ENCODE measurements at regions not wholly inside any gene's neighbourhood (a gene's known extent, or its start where the extent isn't known, plus 50 kb on each side); places are given as distances from the start of the nearest gene placed in this dataset.

- DNase-seq (ENCODE audit: low spot score), result no peak
Observed at GRCh38 chr2:67709835-67710234, 312.7 kb downstream of the ETAA1 start.

GRCh38 chr2:67712484-67712883 lies 315.4 kb downstream of the ETAA1 start:
- DNase-seq (ENCODE audit: low spot score), result no peak

GRCh38 chr2:67713376-67713775 lies 316.2 kb downstream of the ETAA1 start:
- no peak for DNase-seq (ENCODE audit: low spot score)

GRCh38 chr2:67716895-67717396 lies 319.8 kb downstream of the ETAA1 start:
- DNase-seq (ENCODE audit: low spot score), result no peak

- no peak for DNase-seq (ENCODE audit: low spot score)
Observed at GRCh38 chr2:67717692-67718091, 320.6 kb downstream of the ETAA1 start.

- DNase-seq (ENCODE audit: low spot score), result no peak
Observed at GRCh38 chr2:67719351-67719750, 322.2 kb downstream of the ETAA1 start.

GRCh38 chr2:67721516-67721915 lies 324.4 kb downstream of the ETAA1 start:
- no peak for DNase-seq (ENCODE audit: low spot score)

- DNase-seq (ENCODE audit: low spot score), result no peak
Observed at GRCh38 chr2:67724261-67724660, 327.1 kb downstream of the ETAA1 start.

- DNase-seq (ENCODE audit: low spot score), result no peak
Observed at GRCh38 chr2:67725731-67726130, 328.6 kb downstream of the ETAA1 start.

GRCh38 chr2:67726416-67726815 lies 329.3 kb downstream of the ETAA1 start:
- no peak for DNase-seq (ENCODE audit: low spot score)

GRCh38 chr2:67727131-67727530 lies 330.0 kb downstream of the ETAA1 start:
- DNase-seq (ENCODE audit: low spot score), result no peak

- no peak for DNase-seq (ENCODE audit: low spot score)
Observed at GRCh38 chr2:67727623-67728022, 330.5 kb downstream of the ETAA1 start.

- no peak for DNase-seq (ENCODE audit: low spot score)
Observed at GRCh38 chr2:67729474-67729873, 332.3 kb downstream of the ETAA1 start.

GRCh38 chr2:67733517-67733916 lies 329.3 kb downstream of the C1D start:
- DNase-seq (ENCODE audit: low spot score), result peak; percentile 14

GRCh38 chr2:67752199-67752598 lies 310.6 kb downstream of the C1D start:
- no peak for DNase-seq (ENCODE audit: low spot score)

- no peak for DNase-seq (ENCODE audit: low spot score)
Observed at GRCh38 chr2:67752969-67753368, 309.8 kb downstream of the C1D start.

- no peak for DNase-seq (ENCODE audit: low spot score)
Observed at GRCh38 chr2:67755156-67755882, 307.5 kb downstream of the C1D start.

- DNase-seq (ENCODE audit: low spot score), result no peak
Observed at GRCh38 chr2:67760995-67761394, 301.8 kb downstream of the C1D start.

- DNase-seq (ENCODE audit: low spot score), result no peak
Observed at GRCh38 chr2:67771380-67771779, 291.4 kb downstream of the C1D start.

GRCh38 chr2:67772216-67773170 lies 290.3 kb downstream of the C1D start:
- DNase-seq (ENCODE audit: low spot score), result no peak

GRCh38 chr2:67773851-67774250 lies 289.0 kb downstream of the C1D start:
- DNase-seq (ENCODE audit: low spot score), result no peak

GRCh38 chr2:67776276-67776675 lies 286.5 kb downstream of the C1D start:
- no peak for DNase-seq (ENCODE audit: low spot score)

GRCh38 chr2:67777010-67777409 lies 285.8 kb downstream of the C1D start:
- DNase-seq (ENCODE audit: low spot score), result no peak

All from LoVo (cell line).